Fibroblast of peridontal ligament (primary cell): ENCODE measurements at regions not wholly inside any gene's neighbourhood (a gene's known extent, or its start where the extent isn't known, plus 50 kb on each side); places are given as distances from the start of the nearest gene placed in this dataset.

Experiments used
- DNase-seq: peaks from one replicate; pipeline ENCODE4 v3.0.0-alpha.2; 2010; ENCODE audit errors: extremely low read depth

DNA sequence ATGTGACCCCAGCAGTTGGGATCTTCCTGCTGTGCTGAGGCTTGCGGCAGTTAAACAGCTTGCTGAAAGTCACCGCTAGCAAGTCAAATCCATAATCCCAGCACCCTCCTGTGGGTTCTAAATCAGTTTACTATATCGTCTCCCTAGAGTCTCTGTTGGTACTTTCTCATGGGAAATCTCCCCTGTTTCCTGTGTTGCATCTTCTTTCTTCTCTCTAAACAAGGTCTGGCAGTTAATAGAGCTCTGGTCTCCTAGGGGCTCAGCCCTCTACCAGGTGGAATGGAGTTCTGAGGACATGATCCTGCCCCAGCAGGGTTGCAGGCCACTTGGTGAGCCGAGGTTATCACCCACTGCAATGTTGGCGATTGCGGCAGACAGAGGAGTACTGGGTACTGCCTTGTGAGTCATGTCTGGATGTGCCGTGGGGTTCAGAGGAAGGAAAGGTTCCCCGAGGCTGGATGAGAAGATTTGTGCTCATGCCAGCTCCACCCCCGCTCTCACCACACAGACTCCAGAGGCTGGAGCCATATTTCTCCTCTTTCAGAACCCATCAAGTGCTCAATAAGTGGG is 59.4 kb upstream of the SIX2 start:
- DNase-seq, result no peak

DNA sequence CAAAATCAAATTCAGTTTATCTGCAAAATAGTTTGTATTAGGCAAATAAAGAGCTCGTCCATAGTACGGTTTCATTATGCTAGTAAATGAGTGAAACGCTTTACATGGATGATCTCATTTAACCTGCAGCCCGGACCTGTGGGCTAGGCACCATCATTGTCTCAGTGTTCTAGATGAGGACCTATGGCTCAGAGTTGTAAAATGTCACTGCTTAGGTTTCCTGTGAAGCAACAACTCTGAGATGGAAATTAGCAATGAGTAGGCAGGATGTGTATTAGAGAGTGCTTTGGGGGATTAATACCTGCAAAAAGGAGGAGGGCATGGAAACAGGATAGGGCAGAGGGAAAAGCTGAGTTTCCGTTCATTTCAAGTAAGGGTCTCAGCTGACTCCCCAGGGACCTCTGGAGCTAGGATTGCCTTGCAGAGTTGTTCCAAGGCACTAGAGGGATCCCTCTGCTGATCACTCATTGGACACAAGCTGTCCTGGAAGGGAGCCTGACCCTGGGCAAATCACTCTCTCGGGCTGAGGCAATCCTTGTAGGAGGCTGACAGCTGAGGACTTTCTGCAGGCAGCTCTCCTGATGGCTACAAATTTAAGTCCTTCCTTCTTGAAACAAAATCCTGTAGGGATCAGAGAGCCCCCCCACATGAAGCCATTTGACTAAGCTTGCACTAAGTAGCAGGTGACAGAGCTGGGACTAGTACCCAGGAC is 58.8 kb upstream of the SIX2 start:
- DNase-seq, result peak; percentile 66
